PC-3 (cell line): ENCODE measurements at regions not wholly inside any gene's neighbourhood (a gene's known extent, or its start where the extent isn't known, plus 50 kb on each side); places are given as distances from the start of the nearest gene placed in this dataset.

ENCODE experiments used
- EZH2 ChIP-seq: fragments of 300-600 bp; sonication (generic); IDR thresholded peaks from one replicate; pipeline ENCODE4 v1.6.1; 2017; ENCODE audit warnings: antibody characterized with exemption, mild to moderate bottlenecking, low read length; ENCODE audit not compliant: unreplicated experiment
- EZH2phosphoT487 ChIP-seq: fragments of 300-600 bp; sonication (generic); IDR thresholded peaks from 2 replicates; pipeline ENCODE4 v1.6.1; 2018; ENCODE audit warnings: mild to moderate bottlenecking, antibody characterized with exemption, low read length, borderline replicate concordance
- TF ChIP-seq, protein P1 (sequence below): fragments of 300-600 bp; sonication (generic); conservative IDR thresholded peaks from 2 replicates; pipeline ENCODE4 v1.5.1; 2017; ENCODE audit warnings: antibody characterized with exemption, low read depth, mild to moderate bottlenecking, low read length

DNA sequence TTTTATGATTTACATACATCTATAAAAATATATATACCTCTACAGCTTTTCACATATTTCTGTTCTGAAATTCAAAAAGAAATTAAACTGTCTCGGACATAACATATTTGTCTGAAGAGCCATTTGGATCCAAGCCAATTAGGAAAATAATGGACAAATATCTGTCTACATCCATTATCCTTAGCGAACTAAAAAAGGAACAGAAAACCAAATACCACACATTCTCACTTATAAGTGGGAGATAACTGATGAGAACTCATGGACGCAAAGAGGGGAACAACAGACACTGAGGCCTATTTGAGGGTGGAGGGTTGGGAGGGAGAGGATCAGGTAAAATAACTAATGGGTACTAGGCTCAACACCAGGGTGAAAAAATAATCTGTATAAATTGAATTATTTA is 829.4 kb upstream of the ALCAM start:
- no peak for TF ChIP-seq EZH2
- TF ChIP-seq, protein P1, sequence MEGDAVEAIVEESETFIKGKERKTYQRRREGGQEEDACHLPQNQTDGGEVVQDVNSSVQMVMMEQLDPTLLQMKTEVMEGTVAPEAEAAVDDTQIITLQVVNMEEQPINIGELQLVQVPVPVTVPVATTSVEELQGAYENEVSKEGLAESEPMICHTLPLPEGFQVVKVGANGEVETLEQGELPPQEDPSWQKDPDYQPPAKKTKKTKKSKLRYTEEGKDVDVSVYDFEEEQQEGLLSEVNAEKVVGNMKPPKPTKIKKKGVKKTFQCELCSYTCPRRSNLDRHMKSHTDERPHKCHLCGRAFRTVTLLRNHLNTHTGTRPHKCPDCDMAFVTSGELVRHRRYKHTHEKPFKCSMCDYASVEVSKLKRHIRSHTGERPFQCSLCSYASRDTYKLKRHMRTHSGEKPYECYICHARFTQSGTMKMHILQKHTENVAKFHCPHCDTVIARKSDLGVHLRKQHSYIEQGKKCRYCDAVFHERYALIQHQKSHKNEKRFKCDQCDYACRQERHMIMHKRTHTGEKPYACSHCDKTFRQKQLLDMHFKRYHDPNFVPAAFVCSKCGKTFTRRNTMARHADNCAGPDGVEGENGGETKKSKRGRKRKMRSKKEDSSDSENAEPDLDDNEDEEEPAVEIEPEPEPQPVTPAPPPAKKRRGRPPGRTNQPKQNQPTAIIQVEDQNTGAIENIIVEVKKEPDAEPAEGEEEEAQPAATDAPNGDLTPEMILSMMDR = no peak
- TF ChIP-seq EZH2phosphoT487 = no peak
